HG03159 (cell line): ENCODE measurements at regions not wholly inside any gene's neighbourhood (a gene's known extent, or its start where the extent isn't known, plus 50 kb on each side); places are given as distances from the start of the nearest gene placed in this dataset.

Source experiments
- ATAC-seq: cut with Tn5 transposase; IDR thresholded peaks from one replicate; pipeline ENCODE4 v1.9.1; 2021; ENCODE audit warnings: mild to moderate bottlenecking, moderate library complexity; ENCODE audit not compliant: unreplicated experiment

GRCh38 chr15:35320158-35320780, 225.7 kb downstream of the DPH6 start:
- no peak for ATAC-seq

DNA sequence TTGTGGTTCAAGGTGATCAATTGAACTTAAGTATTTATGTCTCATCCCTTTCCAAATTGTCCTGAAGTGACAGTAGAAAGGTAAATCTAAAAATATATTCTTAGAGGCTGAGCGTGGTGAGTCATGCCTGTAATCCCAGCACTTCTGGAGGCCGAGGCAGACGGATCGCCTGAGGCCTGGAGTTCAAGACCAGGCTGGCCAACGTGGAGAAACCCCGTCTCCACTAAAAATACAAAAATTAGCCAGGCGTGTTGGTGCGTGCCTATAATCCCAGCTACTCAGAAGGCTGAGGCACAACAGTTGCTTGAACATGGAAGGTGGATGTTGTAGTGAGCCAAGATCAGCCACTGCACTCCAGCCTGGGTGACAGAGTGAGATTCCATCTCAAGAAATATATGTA, 226.6 kb downstream of the DPH6 start:
- no peak for ATAC-seq

- no peak for ATAC-seq
Observed at GRCh38 chr15:35317217-35317616, 228.7 kb downstream of the DPH6 start.

- ATAC-seq = no peak
Observed at GRCh38 chr15:35312344-35312743, 227.2 kb upstream of the NANOGP8 start.

- ATAC-seq = no peak
Observed at GRCh38 chr15:35311615-35312014, 226.5 kb upstream of the NANOGP8 start.

DNA sequence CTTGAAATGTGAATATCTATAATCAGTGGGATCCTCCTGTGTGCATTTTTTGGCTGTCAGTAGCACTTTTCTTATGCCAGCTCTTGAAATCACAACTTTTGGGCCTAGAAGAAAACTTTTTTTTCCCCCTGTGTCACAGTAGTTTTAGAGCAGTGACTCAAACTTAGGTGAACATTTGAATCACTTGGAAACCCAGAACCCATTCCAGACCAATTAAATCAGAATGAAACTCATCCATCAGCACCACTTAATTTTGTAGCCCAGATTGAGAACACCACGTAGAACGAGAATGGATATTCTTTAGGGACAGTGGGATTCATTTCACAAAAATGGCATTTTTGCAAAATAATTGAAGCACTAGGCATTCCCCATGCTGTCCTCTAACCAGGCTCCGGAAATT, 224.8 kb upstream of the NANOGP8 start:
- no peak for ATAC-seq

DNA sequence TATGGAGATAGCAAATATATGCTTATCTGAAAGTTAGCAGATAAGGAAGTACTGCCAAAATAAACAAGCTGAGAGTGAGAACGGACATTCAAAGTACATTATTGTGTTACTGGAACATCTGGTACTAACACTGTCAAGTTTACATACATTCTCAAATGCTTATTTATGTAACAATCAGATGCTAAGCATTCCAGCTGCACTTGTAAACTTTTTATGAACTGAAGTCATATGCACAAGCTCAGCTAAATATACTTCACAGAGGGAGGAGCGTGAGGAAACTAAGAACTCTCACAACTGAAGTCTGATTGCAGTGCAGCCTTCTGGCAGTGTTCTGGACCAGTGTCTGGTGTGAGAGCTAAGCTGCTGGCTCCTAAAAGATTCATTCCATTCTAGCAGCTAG, 223.7 kb upstream of the NANOGP8 start:
- ATAC-seq = no peak

DNA sequence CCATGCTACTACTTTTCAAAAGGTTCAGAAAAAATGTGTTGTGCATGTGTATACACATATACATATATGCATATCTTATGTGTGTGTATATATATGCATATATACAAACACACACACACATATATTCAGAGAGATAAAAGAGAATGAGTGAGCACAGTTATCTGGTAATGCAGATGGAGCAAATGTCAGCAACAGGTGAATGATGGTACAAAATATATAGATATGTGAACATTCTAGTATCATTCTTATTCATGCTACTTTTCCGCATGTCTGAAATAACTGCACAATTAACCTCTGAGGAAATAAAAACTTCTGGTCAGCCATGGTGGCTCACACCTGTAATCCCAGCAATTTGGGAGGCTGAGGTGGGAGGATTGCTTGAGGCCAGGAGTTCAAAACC, 222.6 kb upstream of the NANOGP8 start:
- no peak for ATAC-seq

GRCh38 chr15:35307026-35307425, 221.9 kb upstream of the NANOGP8 start:
- ATAC-seq = no peak

- ATAC-seq = no peak
Observed at GRCh38 chr15:35306361-35306981, 221.4 kb upstream of the NANOGP8 start.

DNA sequence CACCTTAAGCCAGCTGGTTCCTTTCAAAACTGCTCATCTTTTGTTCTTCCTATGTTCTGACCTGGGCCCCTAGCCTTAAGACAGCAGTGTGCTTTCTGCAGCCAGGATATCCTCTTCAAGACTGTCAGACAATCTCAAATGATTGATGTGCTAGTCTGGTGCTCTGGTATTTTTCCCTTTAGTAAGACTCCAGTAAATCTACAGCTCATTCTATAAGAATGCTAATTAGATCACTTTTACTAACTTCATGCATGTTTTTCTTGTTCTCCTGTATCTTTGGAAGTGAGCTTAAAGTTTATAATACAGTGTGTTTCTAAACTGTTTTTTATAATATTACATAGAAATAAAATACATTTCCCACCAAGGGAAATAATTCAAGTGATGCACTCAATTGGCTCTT, 220.9 kb upstream of the NANOGP8 start:
- no peak for ATAC-seq

GRCh38 chr15:35305031-35305550, 220.0 kb upstream of the NANOGP8 start:
- ATAC-seq = no peak

GRCh38 chr15:35304389-35304788, 219.3 kb upstream of the NANOGP8 start:
- no peak for ATAC-seq

DNA sequence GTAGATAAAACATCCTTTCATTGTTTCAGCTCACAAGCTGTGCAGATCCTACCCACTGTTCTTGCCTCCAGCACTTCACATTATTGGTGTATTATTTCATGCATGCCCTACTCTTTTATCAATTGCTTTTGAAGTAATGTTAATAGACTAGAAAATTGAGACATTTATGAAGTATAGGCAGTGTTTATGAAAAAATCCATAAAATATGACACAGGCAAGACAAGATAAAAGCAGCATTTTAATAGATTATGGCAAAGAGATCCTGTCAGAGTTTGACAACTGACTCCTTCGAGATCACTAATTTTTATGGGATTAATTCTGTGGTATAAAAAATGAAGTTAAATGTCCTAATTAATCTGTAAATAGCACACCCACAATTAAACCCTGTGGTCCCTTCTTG, 217.2 kb upstream of the NANOGP8 start:
- ATAC-seq = no peak

DNA sequence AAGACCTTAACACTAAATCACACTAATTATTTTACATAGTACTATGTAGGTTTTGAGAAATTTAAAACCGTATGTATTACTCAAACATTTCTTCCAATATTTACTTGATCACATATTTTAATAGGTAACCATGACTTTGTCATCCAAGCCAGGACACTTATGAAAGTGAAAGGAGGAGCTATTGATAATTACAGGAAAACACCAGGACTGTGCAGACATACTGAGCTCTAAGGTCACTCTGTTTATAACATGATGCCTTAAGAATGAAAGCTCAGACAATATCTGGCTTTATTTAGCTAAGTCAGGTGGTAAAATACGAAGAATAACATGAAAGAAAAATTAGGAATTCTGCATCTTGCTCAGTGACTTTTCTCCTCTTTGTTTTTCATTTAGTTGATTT, 216.0 kb upstream of the NANOGP8 start:
- ATAC-seq = no peak

GRCh38 chr15:35299059-35299735, 214.1 kb upstream of the NANOGP8 start:
- no peak for ATAC-seq

DNA sequence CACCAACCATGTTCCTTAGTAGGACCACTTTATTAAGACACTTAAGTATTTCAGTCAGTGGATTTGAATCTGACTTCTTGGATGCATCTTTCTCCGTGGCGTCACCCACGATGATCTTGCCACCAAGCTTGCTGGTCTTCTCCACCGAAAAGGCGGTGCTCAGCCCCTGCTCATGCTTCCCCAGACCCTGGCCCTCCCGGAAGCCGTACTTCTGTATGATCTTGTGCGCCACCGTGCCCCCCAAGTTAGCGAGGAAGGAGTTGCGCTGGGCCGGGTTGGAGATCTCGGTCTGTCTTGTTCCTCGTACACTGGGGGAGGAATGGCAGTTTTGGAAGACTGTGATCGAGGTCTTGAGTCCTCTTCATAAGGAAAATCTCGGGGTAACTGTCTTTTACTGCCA, 213.4 kb upstream of the NANOGP8 start:
- no peak for ATAC-seq

DNA sequence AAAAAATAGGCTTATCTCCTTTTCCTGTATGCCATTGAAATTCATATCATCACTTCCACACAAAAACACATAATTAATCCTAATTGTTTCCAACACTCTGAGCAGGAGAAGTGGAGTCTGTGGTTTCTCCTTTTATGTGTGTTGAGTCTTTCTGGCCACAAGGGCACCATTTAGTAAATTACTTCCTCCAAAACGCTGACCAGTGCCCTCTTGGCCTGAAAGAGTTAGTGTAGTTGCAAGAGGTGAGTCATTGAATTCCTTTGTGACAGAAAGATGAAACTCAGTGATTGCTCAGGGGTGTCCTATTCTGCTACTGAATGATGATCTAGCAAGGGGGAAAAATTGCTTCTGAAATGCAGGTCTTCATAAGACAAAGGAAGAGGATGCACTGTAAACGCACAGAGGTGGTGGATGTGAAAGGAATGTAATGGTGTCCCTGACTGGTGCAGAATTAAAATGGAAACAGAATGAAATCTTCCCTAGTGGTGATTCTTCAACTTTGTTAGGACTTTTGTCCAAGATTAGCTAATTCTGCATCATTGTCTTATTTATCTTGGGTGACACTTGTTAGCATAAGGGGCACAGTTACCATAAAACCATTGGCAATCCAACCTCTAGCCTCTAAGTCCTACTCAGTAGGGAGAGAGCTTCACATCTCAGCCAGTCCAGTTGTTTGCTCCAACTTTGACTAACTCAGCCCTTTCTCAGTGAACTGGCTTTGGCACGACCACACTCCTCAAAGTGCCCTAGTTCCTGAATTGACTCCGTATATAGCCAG, 208.4 kb upstream of the NANOGP8 start:
- no peak for ATAC-seq

DNA sequence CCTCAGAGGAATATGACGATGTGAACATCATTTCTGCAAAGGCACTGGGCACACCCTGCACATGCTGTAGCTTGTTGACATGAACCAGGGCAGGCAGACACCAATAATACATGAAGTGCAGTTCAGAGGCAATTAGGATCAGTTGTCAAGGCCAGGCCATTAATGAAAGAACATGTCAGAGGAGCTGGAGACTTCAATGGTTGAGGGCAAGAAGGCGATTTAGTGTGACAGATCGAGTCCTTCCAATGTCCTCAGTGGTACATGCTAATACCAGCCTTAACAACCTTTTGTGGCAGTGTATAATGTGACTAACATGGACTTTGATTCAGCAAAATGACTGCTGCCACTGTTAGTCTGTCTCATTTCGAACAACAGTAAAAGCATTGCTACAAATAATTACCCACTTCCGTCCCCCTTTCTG, 205.2 kb upstream of the NANOGP8 start:
- ATAC-seq = no peak

GRCh38 chr15:35289024-35289617, 204.0 kb upstream of the NANOGP8 start:
- no peak for ATAC-seq

GRCh38 chr15:35288580-35288979, 203.5 kb upstream of the NANOGP8 start:
- ATAC-seq = no peak
